OCI-LY3 (cell line): ENCODE measurements at regions not wholly inside any gene's neighbourhood (a gene's known extent, or its start where the extent isn't known, plus 50 kb on each side); places are given as distances from the start of the nearest gene placed in this dataset.
A peak's percentile ranks its signal among the peaks of the same experiment; 100 is the strongest.
"Not testable (repeated sequence)": the region's sequence is repeated elsewhere in the genome, so short reads cannot be mapped to it uniquely, and the experiment has no call there.

Experiments
- H2AFZ ChIP-seq: fragments of 200-600, 300-600 bp; shearing (Covaris generic); 2 replicates; pipeline ENCODE4 v1.6.0; 2014; ENCODE audit warnings: antibody characterized with exemption, low read depth, low read length
- H3K27ac ChIP-seq: fragments of 200-600, 300-600 bp; sonication (generic); 2 replicates; pipeline ENCODE4 v1.5.1; 2014; ENCODE audit warnings: mild to moderate bottlenecking, low read length, moderate library complexity, mixed read lengths
- H3K27me3 ChIP-seq: fragments of 200-600, 300-600 bp; sonication (generic); 2 replicates; pipeline ENCODE4 v1.6.1; 2014; ENCODE audit warnings: low read depth, low read length, mixed read lengths
- H3K36me3 ChIP-seq: fragments of 200-600, 300-600 bp; sonication (generic); replicated peaks from 2 replicates; pipeline ENCODE3; 2014; ENCODE audit warnings: low read depth, low read length, mixed read lengths
- H3K4me1 ChIP-seq: fragments of 300-600, 200-600 bp; sonication (generic); 2 replicates; pipeline ENCODE4 v1.6.1; 2014; ENCODE audit warnings: low read length, mixed read lengths
- H3K4me2 ChIP-seq: fragments of 200-600, 300-600 bp; sonication (generic); 2 replicates; pipeline ENCODE4 v1.6.1; 2014; ENCODE audit warnings: low read length, mixed read lengths
- H3K4me3 ChIP-seq: fragments of 300-600, 200-600 bp; sonication (generic); 2 replicates; pipeline ENCODE4 v1.5.1; 2014; ENCODE audit warnings: antibody characterized with exemption, mild to moderate bottlenecking, low read length, moderate library complexity
- H3K79me2 ChIP-seq: fragments of 300-600, 200-600 bp; shearing (Covaris generic); 2 replicates; pipeline ENCODE4 v1.6.1; 2014; ENCODE audit warnings: mild to moderate bottlenecking, low read length, mixed read lengths
- H3K9ac ChIP-seq: fragments of 300-600, 200-600 bp; shearing (Covaris generic); 2 replicates; pipeline ENCODE4 v1.6.0; 2014; ENCODE audit warnings: mild to moderate bottlenecking, low read length, moderate library complexity
- H3K9me3 ChIP-seq: fragments of 200-600, 300-600 bp; shearing (Covaris generic); 2 replicates; pipeline ENCODE4 v1.6.1; 2014; ENCODE audit warnings: low read length, mixed read lengths; ENCODE audit not compliant: insufficient read depth
- H4K20me1 ChIP-seq: fragments of 200-600, 300-600 bp; sonication (generic); 2 replicates; pipeline ENCODE4 v1.6.1; 2016; ENCODE audit warnings: low read length, mixed read lengths; ENCODE audit not compliant: insufficient read depth
- CTCF ChIP-seq: fragments of 200-600, 300-600 bp; sonication (generic); IDR thresholded peaks from 2 replicates; pipeline ENCODE4 v1.5.1; 2014; ENCODE audit warnings: antibody characterized with exemption, low read length, low read depth
- EZH2phosphoT487 ChIP-seq: fragments of 200-600 bp; shearing (Covaris generic); IDR thresholded peaks from 2 replicates; pipeline ENCODE4 v1.6.1; 2018; ENCODE audit warnings: antibody characterized with exemption, mixed run types, low read depth

GRCh38 chr12:27164330-27165040 is 79.6 kb upstream of the STK38L start:
- no peaks in the 10 kb centered on the region for H3K27me3 ChIP-seq
- no peak overlapping the region; the same call in 1 of the 2 replicates for H3K4me2 ChIP-seq
- no peaks in the 10 kb centered on the region for H3K36me3 ChIP-seq
- H3K4me3 ChIP-seq: no peak overlapping the region
- H4K20me1 ChIP-seq: no peaks in the 10 kb centered on the region
- H2AFZ ChIP-seq: peak overlapping the region; percentile 43
- H3K9ac ChIP-seq: no peak overlapping the region
- peaks cover 24% of the 10 kb centered on the region for H3K4me1 ChIP-seq
- no peaks in the 10 kb centered on the region for H3K79me2 ChIP-seq
- no peaks in the 10 kb centered on the region for H3K9me3 ChIP-seq
- H3K27ac ChIP-seq: no peak overlapping the region
- TF ChIP-seq CTCF: no peak
- no peak for TF ChIP-seq EZH2phosphoT487

GRCh38 chr12:27165958-27166357 is 78.1 kb upstream of the STK38L start:
- H3K36me3 ChIP-seq, H2AFZ ChIP-seq, H3K27ac ChIP-seq, H4K20me1 ChIP-seq, H3K9ac ChIP-seq, H3K4me3 ChIP-seq, H3K27me3 ChIP-seq, H3K9me3 ChIP-seq, H3K79me2 ChIP-seq, H3K4me2 ChIP-seq: not testable (repeated sequence)
- H3K4me1 ChIP-seq: peaks cover 22% of the 10 kb centered on the region

GRCh38 chr12:27171494-27171893 is 72.6 kb upstream of the STK38L start:
- H3K9me3 ChIP-seq, H3K9ac ChIP-seq, H2AFZ ChIP-seq, H3K79me2 ChIP-seq, H3K4me2 ChIP-seq, H3K27ac ChIP-seq, H3K4me3 ChIP-seq, H4K20me1 ChIP-seq, H3K4me1 ChIP-seq, H3K36me3 ChIP-seq, H3K27me3 ChIP-seq: not testable (repeated sequence)

GRCh38 chr12:27176765-27177164 is 67.3 kb upstream of the STK38L start:
- peak overlapping the region; percentile 97 for H3K27ac ChIP-seq
- H3K79me2 ChIP-seq: no peaks in the 10 kb centered on the region
- H3K4me3 ChIP-seq: no peak overlapping the region
- no peaks in the 10 kb centered on the region for H3K9me3 ChIP-seq
- no peaks in the 10 kb centered on the region for H3K36me3 ChIP-seq
- peak overlapping the region; percentile 36 for H3K4me2 ChIP-seq
- H3K27me3 ChIP-seq: no peaks in the 10 kb centered on the region
- H3K9ac ChIP-seq: peak overlapping the region; percentile 96; the same call in 1 of the 2 replicates
- no peak for TF ChIP-seq CTCF
- no peak for TF ChIP-seq EZH2phosphoT487
- peaks cover 61% of the 10 kb centered on the region for H3K4me1 ChIP-seq
- H4K20me1 ChIP-seq: no peaks in the 10 kb centered on the region
- H2AFZ ChIP-seq: no peak overlapping the region

GRCh38 chr12:27177706-27178105 is 66.4 kb upstream of the STK38L start:
- H3K4me2 ChIP-seq: peak overlapping the region; percentile 36

More at GRCh38 chr12:27177706-27178105, 66.4 kb upstream of the STK38L start:
- Histone ChIP-seq H3K36me3 (no peaks in the 10 kb centered on the region), H3K4me3 (no peak overlapping the region), H3K9ac (peak overlapping the region; percentile 96), H4K20me1 (no peaks in the 10 kb centered on the region), H3K79me2 (no peaks in the 10 kb centered on the region), H2AFZ (peak overlapping the region; percentile 33; the same call in 1 of the 2 replicates), H3K27ac (peak overlapping the region; percentile 97), H3K4me1 (peaks cover 64% of the 10 kb centered on the region), H3K27me3 (no peaks in the 10 kb centered on the region), H3K9me3 (no peaks in the 10 kb centered on the region)
- TF ChIP-seq CTCF (no peak), EZH2phosphoT487 (no peak)
